ENCODE measurements at regions not wholly inside any gene's neighbourhood (a gene's known extent, or its start where the extent isn't known, plus 50 kb on each side); places are given as distances from the start of the nearest gene placed in this dataset.

DNA sequence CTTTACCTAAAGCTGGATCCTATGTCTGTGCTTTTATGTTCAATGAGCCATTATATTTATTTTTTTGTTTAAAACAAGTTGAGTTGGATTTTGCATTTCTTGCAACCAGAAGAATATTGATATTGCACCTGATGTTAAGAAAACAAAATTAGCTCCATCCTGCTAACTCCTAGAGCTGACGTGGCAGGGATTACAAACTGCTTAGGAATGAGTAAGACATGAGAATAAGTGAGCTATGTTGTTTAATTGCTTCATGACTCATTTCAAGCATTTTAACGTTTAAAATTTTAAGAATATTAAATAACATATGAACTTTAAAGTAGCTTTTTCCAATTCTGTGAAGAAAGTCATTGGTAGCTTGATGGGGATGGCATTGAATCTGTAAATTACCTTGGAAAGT lies 663.5 kb downstream of the EPM2A start:
- H2BK120ac ChIP-seq (ENCODE audit: low read depth, low read length, poor library complexity, severe bottlenecking), result no peak overlapping the region
- Mint-ChIP-seq H3K4me1 (peaks cover 0 to 3% of the 10 kb centered on the region in 2 experiments; a peak in 2 of 4 replicates), H3K9me3 (no peaks in the 10 kb centered on the region; a peak in 1 of 5 replicates), H3K4me3 (no peak overlapping the region), H3K27me3 (ENCODE audit: low read depth) (peaks cover 1% of the 10 kb centered on the region; the same call in 1 of the 2 replicates), H3K27ac (no peak overlapping the region), H3K36me3 (ENCODE audit: insufficient read depth in 1 of 3, low read depth in 3 of 3) (no peaks in the 10 kb centered on the region; a peak in 1 of 7 replicates)
- H3K4me1 ChIP-seq (ENCODE audit: insufficient read depth, low read length), result no peaks in the 10 kb centered on the region
- H3K9ac ChIP-seq (ENCODE audit: extremely low read depth, insufficient read length, low read length), result no peak overlapping the region
- no peak overlapping the region for H3K4ac ChIP-seq (ENCODE audit: low read depth, low read length)
- no peak overlapping the region for H4K91ac ChIP-seq (ENCODE audit: insufficient read length, low read depth, low read length)
- no peak overlapping the region for H3K56ac ChIP-seq (ENCODE audit: insufficient read length, low read depth, low read length)
- H2AK5ac ChIP-seq (ENCODE audit: insufficient read length, low read length), result no peak overlapping the region
- H2AFZ ChIP-seq (ENCODE audit: low read length), result no peak overlapping the region
- TF ChIP-seq, protein P1, sequence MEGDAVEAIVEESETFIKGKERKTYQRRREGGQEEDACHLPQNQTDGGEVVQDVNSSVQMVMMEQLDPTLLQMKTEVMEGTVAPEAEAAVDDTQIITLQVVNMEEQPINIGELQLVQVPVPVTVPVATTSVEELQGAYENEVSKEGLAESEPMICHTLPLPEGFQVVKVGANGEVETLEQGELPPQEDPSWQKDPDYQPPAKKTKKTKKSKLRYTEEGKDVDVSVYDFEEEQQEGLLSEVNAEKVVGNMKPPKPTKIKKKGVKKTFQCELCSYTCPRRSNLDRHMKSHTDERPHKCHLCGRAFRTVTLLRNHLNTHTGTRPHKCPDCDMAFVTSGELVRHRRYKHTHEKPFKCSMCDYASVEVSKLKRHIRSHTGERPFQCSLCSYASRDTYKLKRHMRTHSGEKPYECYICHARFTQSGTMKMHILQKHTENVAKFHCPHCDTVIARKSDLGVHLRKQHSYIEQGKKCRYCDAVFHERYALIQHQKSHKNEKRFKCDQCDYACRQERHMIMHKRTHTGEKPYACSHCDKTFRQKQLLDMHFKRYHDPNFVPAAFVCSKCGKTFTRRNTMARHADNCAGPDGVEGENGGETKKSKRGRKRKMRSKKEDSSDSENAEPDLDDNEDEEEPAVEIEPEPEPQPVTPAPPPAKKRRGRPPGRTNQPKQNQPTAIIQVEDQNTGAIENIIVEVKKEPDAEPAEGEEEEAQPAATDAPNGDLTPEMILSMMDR (conservative IDR thresholded peaks at IDR 0.05), result no peak
- H3K23me2 ChIP-seq (ENCODE audit: insufficient read length, low read depth, low read length, poor library complexity, severe bottlenecking), result no peaks in the 10 kb centered on the region
- no peak overlapping the region for H2BK15ac ChIP-seq (ENCODE audit: low read depth, low read length)
- no peak overlapping the region for H3K14ac ChIP-seq (ENCODE audit: insufficient read depth, low read length)
- H3K79me2 ChIP-seq (ENCODE audit: insufficient read depth, low read length), result no peaks in the 10 kb centered on the region
- whole genome bisulfite sequencing (ENCODE audit: extremely low coverage, insufficient read length, low lambda C conversion rate), result no CpG with 5 or more reads among the region's 2 CpGs
- H2BK20ac ChIP-seq (ENCODE audit: low read depth, low read length, poor library complexity, severe bottlenecking), result no peak overlapping the region
- no peak for DNase-seq
- H4K8ac ChIP-seq (replicated peaks; ENCODE audit: insufficient read length, low read depth, low read length), result no peak overlapping the region
- H2BK12ac ChIP-seq (ENCODE audit: insufficient read length, low read depth, low read length), result no peak overlapping the region
- no peaks in the 10 kb centered on the region for H3K9me3 ChIP-seq (ENCODE audit: control insufficient read depth, low read depth, low read length)
- no peak overlapping the region for H3T11ph ChIP-seq (ENCODE audit: low read length)
- no peaks in the 10 kb centered on the region for H3K79me1 ChIP-seq (ENCODE audit: insufficient read depth, low read depth, low read length, poor library complexity, severe bottlenecking)
- no peaks in the 10 kb centered on the region for H4K20me1 ChIP-seq (ENCODE audit: control insufficient read depth, insufficient read depth, insufficient read length)
- no peak overlapping the region for H2BK5ac ChIP-seq (ENCODE audit: insufficient read length, low read length)
- H3K27me3 ChIP-seq (ENCODE audit: insufficient read depth, low read length), result no peaks in the 10 kb centered on the region
- H3K27ac ChIP-seq (ENCODE audit: insufficient read length, low read depth, low read length), result no peak overlapping the region
- H3K18ac ChIP-seq (ENCODE audit: insufficient read length, low read depth, low read length), result no peak overlapping the region
- H3K4me2 ChIP-seq (ENCODE audit: insufficient read depth, insufficient read length, low read length), result no peak overlapping the region
- H4K5ac ChIP-seq (ENCODE audit: insufficient read length, low read depth, low read length), result no peak overlapping the region
- H3K23ac ChIP-seq (ENCODE audit: insufficient read length, low read depth, low read length), result no peak overlapping the region

Measured in H9 (cell line).